WTC11 (cell line): ENCODE measurements at regions not wholly inside any gene's neighbourhood (a gene's known extent, or its start where the extent isn't known, plus 50 kb on each side); places are given as distances from the start of the nearest gene placed in this dataset.

Experiments
- ATAC-seq: fragments of 200-7000 bp; cut with Tn5 transposase; 2 replicates; pipeline ENCODE4 v1.10.0; 2021; ENCODE audit warnings: mild to moderate bottlenecking, moderate library complexity
- CTCF ChIA-PET: fragments of 300-600 bp; sonication (Branson Sonifier 250); formaldehyde crosslinking; loops from one replicate; lab custom pipeline; 2021; ENCODE audit warnings: antibody characterized with exemption; lab: Charles Lee
- POLR2A ChIA-PET: fragments of 350-600 bp; sonication (Branson Sonifier 250); formaldehyde crosslinking; loops from one replicate; lab custom pipeline; 2021; ENCODE audit warnings: antibody characterized with exemption; lab: Charles Lee
- DNase-seq: peaks from one replicate; pipeline ENCODE4 v3.0.0; 2021; ENCODE audit warnings: low spot score
- H3K27ac Mint-ChIP-seq: 2 replicates; pipeline ENCODE4 v1.8.0; 2021; ENCODE audit warnings: mixed read lengths
- H3K27me3 Mint-ChIP-seq: 2 replicates; pipeline ENCODE4 v1.8.0; 2021; ENCODE audit warnings: low read depth, mild to moderate bottlenecking, moderate library complexity, mixed read lengths
- H3K36me3 Mint-ChIP-seq: 2 replicates; pipeline ENCODE4 v1.8.0; 2021; ENCODE audit warnings: mixed read lengths
- H3K4me1 Mint-ChIP-seq: 2 replicates; pipeline ENCODE4 v1.8.0; 2022; ENCODE audit warnings: mixed read lengths
- H3K4me3 Mint-ChIP-seq: 2 replicates; pipeline ENCODE4 v1.8.0; 2021; ENCODE audit warnings: mild to moderate bottlenecking, moderate library complexity, mixed read lengths
- H3K9me3 Mint-ChIP-seq: 2 replicates; pipeline ENCODE4 v1.8.0; 2021; ENCODE audit warnings: mixed read lengths
- GRHL2 ChIP-seq: fragments of 250-450 bp; sonication (Bioruptor Pico); IDR thresholded peaks from 2 replicates; pipeline ENCODE4 v1.8.0; 2022; ENCODE audit warnings: mild to moderate bottlenecking, moderate library complexity; ENCODE audit not compliant: insufficient replicate concordance, severe bottlenecking
- NFATC4 ChIP-seq: fragments of 250-450 bp; sonication (Bioruptor Pico); IDR thresholded peaks from 2 replicates; pipeline ENCODE4 v1.9.0; 2021; ENCODE audit warnings: mild to moderate bottlenecking
- NR3C1 ChIP-seq: sonication (generic); formaldehyde crosslinking; conservative IDR thresholded peaks from 2 replicates; pipeline ENCODE4 v1.8.1; 2023; ENCODE audit warnings: low read depth, mild to moderate bottlenecking, missing genetic modification reagents
- OVOL2 ChIP-seq: fragments of 250-450 bp; sonication (Bioruptor Pico); IDR thresholded peaks from 2 replicates; pipeline ENCODE4 v1.9.0; 2021; ENCODE audit warnings: mild to moderate bottlenecking, borderline replicate concordance
- RORB ChIP-seq: fragments of 250-450 bp; sonication (Bioruptor Pico); IDR thresholded peaks from 2 replicates; pipeline ENCODE4 v1.9.0; 2021; ENCODE audit warnings: mild to moderate bottlenecking
- SMAD4 ChIP-seq: sonication (generic); formaldehyde crosslinking; IDR thresholded peaks from 2 replicates; pipeline ENCODE4 v1.8.0; 2022; ENCODE audit warnings: mild to moderate bottlenecking, missing genetic modification reagents
- USF2 ChIP-seq: sonication (generic); formaldehyde crosslinking; IDR thresholded peaks from 2 replicates; pipeline ENCODE4 v1.8.1; 2023; ENCODE audit warnings: mild to moderate bottlenecking, missing genetic modification reagents, moderate library complexity
- ZNF396 ChIP-seq: fragments of 250-450 bp; sonication (Bioruptor Pico); IDR thresholded peaks from 2 replicates; pipeline ENCODE4 v1.8.0; 2021; ENCODE audit warnings: mild to moderate bottlenecking, moderate library complexity, borderline replicate concordance
- ZNF532 ChIP-seq: fragments of 250-450 bp; sonication (Bioruptor Pico); IDR thresholded peaks from 2 replicates; pipeline ENCODE4 v1.9.0; 2021; ENCODE audit warnings: mild to moderate bottlenecking, borderline replicate concordance
- TF ChIP-seq, protein P1 (sequence below): sonication (generic); formaldehyde crosslinking; IDR thresholded peaks from 2 replicates; pipeline ENCODE4 v1.8.1; 2023; ENCODE audit warnings: mild to moderate bottlenecking, missing genetic modification reagents, moderate library complexity
- TF ChIP-seq, protein P2 (sequence below): sonication (generic); formaldehyde crosslinking; IDR thresholded peaks from 2 replicates; pipeline ENCODE4 v1.8.1; 2023; ENCODE audit warnings: mild to moderate bottlenecking, missing genetic modification reagents
- TF ChIP-seq, protein P3 (sequence below): fragments of 250-450 bp; sonication (Bioruptor Pico); IDR thresholded peaks from 2 replicates; pipeline ENCODE4 v1.8.0; 2021; ENCODE audit warnings: mild to moderate bottlenecking
- TF ChIP-seq, protein P4 (sequence below): sonication (generic); formaldehyde crosslinking; IDR thresholded peaks from 2 replicates; pipeline ENCODE4 v1.8.0; 2022; ENCODE audit warnings: mild to moderate bottlenecking, missing genetic modification reagents
- TF ChIP-seq, protein P5 (sequence below): sonication (generic); formaldehyde crosslinking; IDR thresholded peaks from 2 replicates; pipeline ENCODE4 v1.8.1; 2023; ENCODE audit warnings: mild to moderate bottlenecking, missing genetic modification reagents

GRCh38 chr4:106478152-106478551 lies 109.6 kb upstream of the GIMD1 start:
- Mint-ChIP-seq H3K27me3 (no peaks in the 10 kb centered on the region), H3K4me3 (no peak overlapping the region), H3K27ac (no peak overlapping the region), H3K4me1 (no peaks in the 10 kb centered on the region), H3K36me3 (0 out of 2 replicates have a peak, but pooled peaks cover 3% of the 10 kb centered on the region), H3K9me3 (peaks cover 5% of the 10 kb centered on the region)
- no peak for ATAC-seq
- CTCF ChIA-PET: no interaction called here
- POLR2A ChIA-PET: no interaction called here
- DNase-seq: no peak
- no peak for TF ChIP-seq GRHL2 (CRISPR knock-in tag)
- no peak for TF ChIP-seq RORB

GRCh38 chr4:106476741-106477140 lies 108.2 kb upstream of the GIMD1 start:
- TF ChIP-seq, protein P1, sequence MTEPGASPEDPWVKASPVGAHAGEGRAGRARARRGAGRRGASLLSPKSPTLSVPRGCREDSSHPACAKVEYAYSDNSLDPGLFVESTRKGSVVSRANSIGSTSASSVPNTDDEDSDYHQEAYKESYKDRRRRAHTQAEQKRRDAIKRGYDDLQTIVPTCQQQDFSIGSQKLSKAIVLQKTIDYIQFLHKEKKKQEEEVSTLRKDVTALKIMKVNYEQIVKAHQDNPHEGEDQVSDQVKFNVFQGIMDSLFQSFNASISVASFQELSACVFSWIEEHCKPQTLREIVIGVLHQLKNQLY (CRISPR knock-in tag): no peak
- TF ChIP-seq ZNF532 (CRISPR knock-in tag) (no peak), NR3C1 (CRISPR knock-in tag) (no peak)
- TF ChIP-seq, protein P2, sequence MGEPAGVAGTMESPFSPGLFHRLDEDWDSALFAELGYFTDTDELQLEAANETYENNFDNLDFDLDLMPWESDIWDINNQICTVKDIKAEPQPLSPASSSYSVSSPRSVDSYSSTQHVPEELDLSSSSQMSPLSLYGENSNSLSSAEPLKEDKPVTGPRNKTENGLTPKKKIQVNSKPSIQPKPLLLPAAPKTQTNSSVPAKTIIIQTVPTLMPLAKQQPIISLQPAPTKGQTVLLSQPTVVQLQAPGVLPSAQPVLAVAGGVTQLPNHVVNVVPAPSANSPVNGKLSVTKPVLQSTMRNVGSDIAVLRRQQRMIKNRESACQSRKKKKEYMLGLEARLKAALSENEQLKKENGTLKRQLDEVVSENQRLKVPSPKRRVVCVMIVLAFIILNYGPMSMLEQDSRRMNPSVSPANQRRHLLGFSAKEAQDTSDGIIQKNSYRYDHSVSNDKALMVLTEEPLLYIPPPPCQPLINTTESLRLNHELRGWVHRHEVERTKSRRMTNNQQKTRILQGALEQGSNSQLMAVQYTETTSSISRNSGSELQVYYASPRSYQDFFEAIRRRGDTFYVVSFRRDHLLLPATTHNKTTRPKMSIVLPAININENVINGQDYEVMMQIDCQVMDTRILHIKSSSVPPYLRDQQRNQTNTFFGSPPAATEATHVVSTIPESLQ: no peak
- TF ChIP-seq, protein P3, sequence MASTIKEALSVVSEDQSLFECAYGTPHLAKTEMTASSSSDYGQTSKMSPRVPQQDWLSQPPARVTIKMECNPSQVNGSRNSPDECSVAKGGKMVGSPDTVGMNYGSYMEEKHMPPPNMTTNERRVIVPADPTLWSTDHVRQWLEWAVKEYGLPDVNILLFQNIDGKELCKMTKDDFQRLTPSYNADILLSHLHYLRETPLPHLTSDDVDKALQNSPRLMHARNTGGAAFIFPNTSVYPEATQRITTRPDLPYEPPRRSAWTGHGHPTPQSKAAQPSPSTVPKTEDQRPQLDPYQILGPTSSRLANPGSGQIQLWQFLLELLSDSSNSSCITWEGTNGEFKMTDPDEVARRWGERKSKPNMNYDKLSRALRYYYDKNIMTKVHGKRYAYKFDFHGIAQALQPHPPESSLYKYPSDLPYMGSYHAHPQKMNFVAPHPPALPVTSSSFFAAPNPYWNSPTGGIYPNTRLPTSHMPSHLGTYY: no peak
- TF ChIP-seq, protein P4, sequence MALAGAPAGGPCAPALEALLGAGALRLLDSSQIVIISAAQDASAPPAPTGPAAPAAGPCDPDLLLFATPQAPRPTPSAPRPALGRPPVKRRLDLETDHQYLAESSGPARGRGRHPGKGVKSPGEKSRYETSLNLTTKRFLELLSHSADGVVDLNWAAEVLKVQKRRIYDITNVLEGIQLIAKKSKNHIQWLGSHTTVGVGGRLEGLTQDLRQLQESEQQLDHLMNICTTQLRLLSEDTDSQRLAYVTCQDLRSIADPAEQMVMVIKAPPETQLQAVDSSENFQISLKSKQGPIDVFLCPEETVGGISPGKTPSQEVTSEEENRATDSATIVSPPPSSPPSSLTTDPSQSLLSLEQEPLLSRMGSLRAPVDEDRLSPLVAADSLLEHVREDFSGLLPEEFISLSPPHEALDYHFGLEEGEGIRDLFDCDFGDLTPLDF (CRISPR knock-in tag): no peak
- no peak for ATAC-seq

DNA sequence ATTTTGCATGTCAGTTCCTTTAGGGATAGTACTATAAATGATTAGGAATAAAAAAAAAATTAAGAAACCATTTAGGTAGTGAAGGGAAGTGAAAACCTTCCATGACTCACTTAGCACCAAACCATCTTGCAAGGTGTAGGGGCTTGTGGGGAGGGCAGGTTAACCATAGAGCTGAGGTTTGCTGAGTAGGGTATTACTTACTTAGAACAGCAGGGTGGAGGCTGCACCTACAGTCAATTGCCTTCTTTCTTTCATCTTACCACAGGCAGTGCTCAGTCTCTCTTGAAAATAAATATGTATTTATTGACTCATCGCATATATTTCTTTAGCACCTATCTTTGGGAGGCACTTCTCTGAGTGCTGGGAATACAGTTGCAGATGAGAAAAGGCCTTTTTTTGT lies 104.9 kb upstream of the GIMD1 start:
- Mint-ChIP-seq H3K27me3 (peaks cover 2% of the 10 kb centered on the region; the same call in 1 of the 2 replicates), H3K4me3 (no peak overlapping the region), H3K4me1 (no peaks in the 10 kb centered on the region), H3K9me3 (peaks cover 17% of the 10 kb centered on the region), H3K27ac (no peak overlapping the region), H3K36me3 (no peaks in the 10 kb centered on the region)
- TF ChIP-seq ZNF396 (CRISPR knock-in tag) (no peak), SMAD4 (CRISPR knock-in tag) (no peak), USF2 (CRISPR knock-in tag) (no peak), OVOL2 (CRISPR knock-in tag) (no peak), NFATC4 (CRISPR knock-in tag) (no peak), GRHL2 (CRISPR knock-in tag) (no peak), RORB (no peak)
- TF ChIP-seq, protein P5, sequence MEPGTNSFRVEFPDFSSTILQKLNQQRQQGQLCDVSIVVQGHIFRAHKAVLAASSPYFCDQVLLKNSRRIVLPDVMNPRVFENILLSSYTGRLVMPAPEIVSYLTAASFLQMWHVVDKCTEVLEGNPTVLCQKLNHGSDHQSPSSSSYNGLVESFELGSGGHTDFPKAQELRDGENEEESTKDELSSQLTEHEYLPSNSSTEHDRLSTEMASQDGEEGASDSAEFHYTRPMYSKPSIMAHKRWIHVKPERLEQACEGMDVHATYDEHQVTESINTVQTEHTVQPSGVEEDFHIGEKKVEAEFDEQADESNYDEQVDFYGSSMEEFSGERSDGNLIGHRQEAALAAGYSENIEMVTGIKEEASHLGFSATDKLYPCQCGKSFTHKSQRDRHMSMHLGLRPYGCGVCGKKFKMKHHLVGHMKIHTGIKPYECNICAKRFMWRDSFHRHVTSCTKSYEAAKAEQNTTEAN: no peak
- ChIA-PET POLR2A (no interaction called here), CTCF (no interaction called here)
- ATAC-seq (no peak), DNase-seq (no peak)

More at GRCh38 chr4:106476741-106477140, 108.2 kb upstream of the GIMD1 start:
- peaks cover 11% of the 10 kb centered on the region for H3K9me3 Mint-ChIP-seq
- DNase-seq: no peak
- CTCF ChIA-PET: no interaction called here
- POLR2A ChIA-PET: no interaction called here
- H3K27ac Mint-ChIP-seq: no peak overlapping the region
- H3K36me3 Mint-ChIP-seq: no peaks in the 10 kb centered on the region
- no peak overlapping the region for H3K4me3 Mint-ChIP-seq
- H3K27me3 Mint-ChIP-seq: no peaks in the 10 kb centered on the region
- no peaks in the 10 kb centered on the region for H3K4me1 Mint-ChIP-seq
